ENCODE measurements at regions not wholly inside any gene's neighbourhood (a gene's known extent, or its start where the extent isn't known, plus 50 kb on each side); places are given as distances from the start of the nearest gene placed in this dataset.

GRCh38 chr1:106515375-106515774 lies 541.1 kb upstream of the PRMT6 start:
- BruUV-seq (replicated peaks) = no TSS peak
- Histone ChIP-seq H3K9me3 (ENCODE audit: low read length) (no peaks in the 10 kb centered on the region), H3K36me3 (ENCODE audit: insufficient read depth, low read length) (no peaks in the 10 kb centered on the region), H3K4me2 (ENCODE audit: low read length) (no peak overlapping the region), H3K79me2 (ENCODE audit: insufficient read depth, low read depth, low read length) (no peaks in the 10 kb centered on the region), H3K4me1 (ENCODE audit: insufficient read depth, low read length, poor library complexity, severe bottlenecking) (no peaks in the 10 kb centered on the region), H2AFZ (ENCODE audit: low read length) (no peak overlapping the region), H4K20me1 (ENCODE audit: insufficient read depth, low read length) (no peaks in the 10 kb centered on the region), H3K9me2 (ENCODE audit: insufficient read depth, low read length) (no peaks in the 10 kb centered on the region), H3K27ac (ENCODE audit: low read depth, low read length, poor library complexity, severe bottlenecking) (no peak overlapping the region), H3K4me3 (ENCODE audit: low read depth, low read length, poor library complexity, severe bottlenecking) (no peak overlapping the region)
- CTCF ChIA-PET (ENCODE audit: unreplicated experiment) = no interaction called here
- POLR2A ChIA-PET = interaction anchor here (1.1 kb wide), 1 partner anchor 10 kb away, joined by 3 read pairs; no protein-coding TSS in a partner anchor
- intact Hi-C loops (cut with micrococcal nuclease; ENCODE audit: unreplicated experiment) = no loop called here
- TF ChIP-seq CTCF (conservative IDR thresholded peaks at IDR 0.05; ENCODE audit: low read length) (no peak), EZH2phosphoT487 (IDR thresholded peaks at IDR 0.05; ENCODE audit: borderline replicate concordance, low read depth, low read length) (no peak)
- DNase-seq (ENCODE audit: low spot score) = no peak

- intact Hi-C loops (cut with micrococcal nuclease; ENCODE audit: unreplicated experiment) = no loop called here
- no peak overlapping the region for H3K4me2 ChIP-seq (ENCODE audit: low read length)
- H3K9me2 ChIP-seq (ENCODE audit: insufficient read depth, low read length) = no peaks in the 10 kb centered on the region
- H3K79me2 ChIP-seq (ENCODE audit: insufficient read depth, low read depth, low read length) = no peaks in the 10 kb centered on the region
- H3K27ac ChIP-seq (ENCODE audit: low read depth, low read length, poor library complexity, severe bottlenecking) = no peak overlapping the region
- H2AFZ ChIP-seq (ENCODE audit: low read length) = no peak overlapping the region; the same call in 1 of the 2 replicates
- DNase-seq (ENCODE audit: low spot score) = no peak
- CTCF ChIA-PET (ENCODE audit: unreplicated experiment) = no interaction called here
- POLR2A ChIA-PET = no interaction called here
- no peak overlapping the region for H3K4me3 ChIP-seq (ENCODE audit: low read depth, low read length, poor library complexity, severe bottlenecking)
- H3K36me3 ChIP-seq (ENCODE audit: insufficient read depth, low read length) = no peaks in the 10 kb centered on the region
- no peaks in the 10 kb centered on the region for H3K9me3 ChIP-seq (ENCODE audit: low read length)
- H3K4me1 ChIP-seq (ENCODE audit: insufficient read depth, low read length, poor library complexity, severe bottlenecking) = no peaks in the 10 kb centered on the region
- no peaks in the 10 kb centered on the region for H4K20me1 ChIP-seq (ENCODE audit: insufficient read depth, low read length)
- TF ChIP-seq EZH2phosphoT487 (IDR thresholded peaks at IDR 0.05; ENCODE audit: borderline replicate concordance, low read depth, low read length) (no peak), CTCF (conservative IDR thresholded peaks at IDR 0.05; ENCODE audit: low read length) (no peak)
- no TSS peak for BruUV-seq (replicated peaks)
Measured at GRCh38 chr1:106517224-106517623, 539.2 kb upstream of the PRMT6 start.

- Histone ChIP-seq H3K27ac (ENCODE audit: low read depth, low read length, poor library complexity, severe bottlenecking) (no peak overlapping the region), H3K79me2 (ENCODE audit: insufficient read depth, low read depth, low read length) (no peaks in the 10 kb centered on the region), H3K4me1 (ENCODE audit: insufficient read depth, low read length, poor library complexity, severe bottlenecking) (no peaks in the 10 kb centered on the region), H3K4me3 (ENCODE audit: low read depth, low read length, poor library complexity, severe bottlenecking) (no peak overlapping the region), H2AFZ (ENCODE audit: low read length) (no peak overlapping the region), H4K20me1 (ENCODE audit: insufficient read depth, low read length) (no peaks in the 10 kb centered on the region), H3K4me2 (ENCODE audit: low read length) (no peak overlapping the region), H3K9me2 (ENCODE audit: insufficient read depth, low read length) (no peaks in the 10 kb centered on the region), H3K9me3 (ENCODE audit: low read length) (no peaks in the 10 kb centered on the region), H3K36me3 (ENCODE audit: insufficient read depth, low read length) (no peaks in the 10 kb centered on the region)
- BruUV-seq (replicated peaks) = no TSS peak
- intact Hi-C loops (cut with micrococcal nuclease; ENCODE audit: unreplicated experiment) = no loop called here
- TF ChIP-seq EZH2phosphoT487 (IDR thresholded peaks at IDR 0.05; ENCODE audit: borderline replicate concordance, low read depth, low read length) = no peak
- TF ChIP-seq CTCF (conservative IDR thresholded peaks at IDR 0.05; ENCODE audit: low read length) = no peak
- ChIA-PET POLR2A (interaction anchor here (0.6 to 2.0 kb wide), 2 partner anchors 12 to 58 kb away, joined by 3 to 4 read pairs; no protein-coding TSS in a partner anchor), CTCF (ENCODE audit: unreplicated experiment) (no interaction called here)
- no peak for DNase-seq (ENCODE audit: low spot score)
Measured at GRCh38 chr1:106523497-106523896, 533.0 kb upstream of the PRMT6 start.

Data from OCI-LY7 (cell line).